Mesendoderm (in vitro differentiated cells): ENCODE measurements at regions not wholly inside any gene's neighbourhood (a gene's known extent, or its start where the extent isn't known, plus 50 kb on each side); places are given as distances from the start of the nearest gene placed in this dataset.
A peak's percentile ranks its signal among the peaks of the same experiment; 100 is the strongest.

Experiments used
- DNase-seq: peaks from one replicate; pipeline ENCODE4 v3.0.0; 2013
- H2AK5ac ChIP-seq: 2 replicates; pipeline ENCODE4 v1.6.1; 2013; ENCODE audit warnings: low read length, inconsistent platforms
- H2BK120ac ChIP-seq: 2 replicates; pipeline ENCODE4 v1.6.1; 2013; ENCODE audit warnings: low read depth, mild to moderate bottlenecking, low read length, moderate library complexity, mixed read lengths
- H2BK15ac ChIP-seq: replicated peaks from 2 replicates; pipeline ENCODE4 v1.6.1; 2013; ENCODE audit warnings: low read depth, mild to moderate bottlenecking, moderate library complexity
- H2BK5ac ChIP-seq: 2 replicates; pipeline ENCODE4 v1.6.1; 2013; ENCODE audit warnings: low read length, inconsistent platforms
- H3K18ac ChIP-seq: 2 replicates; pipeline ENCODE4 v1.6.1; 2013; ENCODE audit warnings: mild to moderate bottlenecking, low read length, mixed read lengths
- H3K23ac ChIP-seq: one replicate; pipeline ENCODE4 v1.6.1; 2013; ENCODE audit warnings: low read length
- H3K27ac ChIP-seq: 2 replicates; pipeline ENCODE4 v1.5.1; 2013; ENCODE audit warnings: low read depth, mild to moderate bottlenecking, inconsistent platforms, low read length, moderate library complexity
- H3K27me3 ChIP-seq: 2 replicates; pipeline ENCODE4 v1.6.1; 2013; ENCODE audit warnings: low read length, control low read depth, mild to moderate bottlenecking, inconsistent platforms; ENCODE audit not compliant: insufficient read depth, poor library complexity
- H3K36me3 ChIP-seq: 2 replicates; pipeline ENCODE4 v1.6.1; 2013; ENCODE audit warnings: low read length, inconsistent platforms; ENCODE audit not compliant: control insufficient read depth, insufficient read depth
- H3K4ac ChIP-seq: one replicate; pipeline ENCODE4 v1.6.1; 2013; ENCODE audit warnings: low read depth, mild to moderate bottlenecking, low read length, moderate library complexity
- H3K4me1 ChIP-seq: 2 replicates; pipeline ENCODE4 v1.6.1; 2013; ENCODE audit warnings: low read depth, low read length, inconsistent platforms; ENCODE audit not compliant: control insufficient read depth
- H3K4me2 ChIP-seq: 2 replicates; pipeline ENCODE4 v1.6.1; 2013; ENCODE audit warnings: low read length
- H3K4me3 ChIP-seq: 2 replicates; pipeline ENCODE4 v1.5.1; 2013; ENCODE audit warnings: mild to moderate bottlenecking, low read length
- H3K56ac ChIP-seq: one replicate; pipeline ENCODE4 v1.6.1; 2013; ENCODE audit warnings: low read length
- H3K79me1 ChIP-seq: 2 replicates; pipeline ENCODE4 v1.6.1; 2013; ENCODE audit warnings: low read length, inconsistent platforms
- H3K79me2 ChIP-seq: 2 replicates; pipeline ENCODE4 v1.6.1; 2013; ENCODE audit warnings: mild to moderate bottlenecking, low read length; ENCODE audit not compliant: control insufficient read depth, insufficient read depth
- H3K9ac ChIP-seq: 2 replicates; pipeline ENCODE4 v1.6.1; 2013; ENCODE audit warnings: low read length, inconsistent platforms
- H4K5ac ChIP-seq: one replicate; pipeline ENCODE4 v1.6.1; 2013; ENCODE audit warnings: low read length
- H4K8ac ChIP-seq: one replicate; pipeline ENCODE4 v1.6.1; 2013; ENCODE audit warnings: low read depth, mild to moderate bottlenecking, control low read depth, low read length, moderate library complexity
- WGBS: extraction: QIAGEN DNeasy Blood & Tissue Kit; methylation state at CpG from one replicate; pipeline ENCODE4 v1.1.7; 2013; ENCODE audit warnings: low lambda C conversion rate, missing lambda C conversion rate; ENCODE audit not compliant: insufficient coverage; ENCODE audit errors: extremely low coverage; 5-methylcytosine and 5-hydroxymethylcytosine counted together

DNA sequence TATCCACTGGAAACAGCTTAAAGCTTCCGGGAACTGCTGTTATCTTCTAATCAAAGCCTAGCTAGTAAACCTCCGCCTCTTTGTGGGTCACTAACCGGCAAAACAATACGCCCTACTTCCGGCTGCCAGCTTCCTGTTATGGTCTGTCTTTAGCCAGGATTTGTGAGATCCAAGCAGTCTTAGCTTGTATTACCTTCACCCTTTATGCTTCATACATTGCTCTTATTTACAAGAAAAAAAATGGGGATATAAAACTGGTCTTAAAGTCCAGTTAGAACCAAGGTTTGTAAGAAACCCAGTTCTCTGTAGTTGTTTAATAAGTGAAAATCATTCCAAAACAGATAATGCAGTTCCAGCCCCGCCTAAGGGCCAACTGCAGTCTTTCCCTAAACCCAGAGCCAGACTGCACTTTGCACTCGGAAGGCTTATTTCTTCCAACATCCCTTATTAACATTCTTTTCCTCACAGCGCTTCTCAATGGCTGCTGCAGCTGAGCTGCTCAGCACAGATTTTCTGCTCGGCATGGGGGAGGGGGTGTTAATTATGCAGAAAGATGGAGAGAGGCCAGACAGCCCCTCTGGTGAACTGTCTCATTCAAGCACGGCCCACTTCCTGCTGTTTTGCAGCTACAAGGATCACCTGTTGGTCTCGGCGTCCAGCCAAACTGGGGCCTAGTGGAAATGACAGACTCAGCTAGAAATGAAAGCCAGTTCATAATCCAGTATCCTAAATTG, 368.4 kb downstream of the KLF12 start:
- no peak overlapping the region for H4K5ac ChIP-seq
- peaks cover 10% of the 10 kb centered on the region for H3K4me1 ChIP-seq
- H3K4ac ChIP-seq, result no peak overlapping the region
- H3K27me3 ChIP-seq, result no peaks in the 10 kb centered on the region
- no peak overlapping the region for H3K4me2 ChIP-seq
- WGBS, result no CpG with 5 or more reads among the region's 12 CpGs
- no peak overlapping the region for H3K9ac ChIP-seq
- peak overlapping the region; percentile 44 for H3K18ac ChIP-seq
- H2BK15ac ChIP-seq, result no peak overlapping the region
- H4K8ac ChIP-seq, result no peak overlapping the region
- peak overlapping the region; percentile 49 for H2BK120ac ChIP-seq
- H3K79me1 ChIP-seq, result peaks cover 1% of the 10 kb centered on the region
- H2BK5ac ChIP-seq, result no peak overlapping the region
- no peaks in the 10 kb centered on the region for H3K36me3 ChIP-seq
- no peak overlapping the region for H3K23ac ChIP-seq
- peak overlapping the region; percentile 86 for H3K27ac ChIP-seq
- no peak overlapping the region for H3K4me3 ChIP-seq
- H3K79me2 ChIP-seq, result no peaks in the 10 kb centered on the region
- H3K56ac ChIP-seq, result peak overlapping the region; percentile 12
- H2AK5ac ChIP-seq, result no peak overlapping the region
- peak; percentile 95 for DNase-seq

DNA sequence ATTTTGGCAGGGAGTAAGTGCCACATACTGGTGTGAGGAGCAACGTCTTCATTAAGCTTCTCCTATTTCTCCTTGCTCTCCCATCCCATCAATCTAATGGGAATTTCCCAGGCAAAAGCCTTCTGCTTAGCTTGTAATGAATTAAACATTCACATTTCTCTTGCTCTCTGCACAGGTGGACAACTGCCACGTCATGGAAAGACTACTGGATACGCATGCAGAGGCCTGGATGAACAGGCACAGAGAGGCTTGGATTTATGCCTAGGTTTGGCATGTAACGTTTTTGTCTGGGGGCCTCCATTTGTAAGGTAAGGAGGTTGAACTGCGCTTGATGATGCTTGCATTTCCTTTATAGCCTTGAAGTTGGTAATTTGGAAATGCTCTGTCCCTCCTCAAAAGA, 374.8 kb downstream of the KLF12 start:
- Histone ChIP-seq H3K79me2 (no peaks in the 10 kb centered on the region), H2AK5ac (no peak overlapping the region), H3K23ac (no peak overlapping the region), H3K18ac (no peak overlapping the region), H4K8ac (no peak overlapping the region), H3K36me3 (no peaks in the 10 kb centered on the region), H3K4me1 (no peaks in the 10 kb centered on the region), H3K4me2 (no peak overlapping the region), H3K79me1 (no peaks in the 10 kb centered on the region), H3K56ac (no peak overlapping the region), H3K27ac (no peak overlapping the region), H3K9ac (no peak overlapping the region), H3K4me3 (no peak overlapping the region), H4K5ac (no peak overlapping the region), H3K27me3 (no peaks in the 10 kb centered on the region), H2BK5ac (no peak overlapping the region), H3K4ac (no peak overlapping the region), H2BK15ac (no peak overlapping the region), H2BK120ac (no peak overlapping the region)
- no CpG with 5 or more reads among the region's 5 CpGs for WGBS
- DNase-seq, result no peak

DNA sequence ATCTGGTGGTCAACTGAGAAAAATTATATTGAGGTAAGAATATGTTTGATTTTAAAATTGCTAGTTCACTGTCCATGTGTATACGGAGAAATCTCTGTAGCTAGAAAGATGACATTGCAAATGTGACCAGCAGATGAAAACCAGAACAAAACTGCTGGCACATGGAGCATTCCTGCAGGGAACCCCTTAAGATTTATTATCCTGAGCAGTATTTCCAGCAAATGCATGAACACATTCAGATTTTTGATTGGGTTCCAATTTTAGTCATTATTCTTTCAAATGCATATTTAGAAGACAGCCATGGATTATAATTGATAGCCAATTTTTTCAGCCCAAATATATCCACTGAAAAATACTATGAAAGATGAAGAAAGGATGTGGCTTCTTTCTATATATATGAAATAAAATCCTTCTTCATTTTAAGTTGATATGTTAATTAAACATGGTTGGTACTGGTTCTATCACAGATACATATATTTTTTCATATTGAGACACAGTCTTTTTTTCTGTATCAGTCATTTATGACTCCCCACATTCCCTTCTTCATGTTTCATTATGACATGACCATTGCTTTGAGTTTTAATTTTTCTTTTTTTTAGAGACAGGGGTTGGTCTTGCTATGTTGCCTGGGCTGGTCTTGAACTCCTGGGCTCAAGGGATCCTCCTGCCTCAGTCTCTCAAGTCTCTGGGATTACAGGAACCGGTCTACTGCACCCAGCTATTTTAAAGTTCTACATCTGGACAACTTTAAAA, 376.5 kb downstream of the KLF12 start:
- no peak overlapping the region for H3K4me3 ChIP-seq
- no peak overlapping the region for H3K23ac ChIP-seq
- H3K18ac ChIP-seq, result no peak overlapping the region
- no peak overlapping the region for H3K9ac ChIP-seq
- no peak overlapping the region for H2BK15ac ChIP-seq
- no peak overlapping the region for H4K5ac ChIP-seq
- H3K79me1 ChIP-seq, result no peaks in the 10 kb centered on the region
- DNase-seq, result no peak
- H3K4ac ChIP-seq, result no peak overlapping the region
- H3K4me1 ChIP-seq, result no peaks in the 10 kb centered on the region
- no peaks in the 10 kb centered on the region for H3K36me3 ChIP-seq
- H3K79me2 ChIP-seq, result no peaks in the 10 kb centered on the region
- no peak overlapping the region for H3K56ac ChIP-seq
- no peak overlapping the region for H2BK5ac ChIP-seq
- no peak overlapping the region for H4K8ac ChIP-seq
- H3K27me3 ChIP-seq, result no peaks in the 10 kb centered on the region
- no peak overlapping the region for H2BK120ac ChIP-seq
- no peak overlapping the region for H3K4me2 ChIP-seq
- H2AK5ac ChIP-seq, result no peak overlapping the region
- no CpG with 5 or more reads among the region's 2 CpGs for WGBS
- H3K27ac ChIP-seq, result no peak overlapping the region

DNA sequence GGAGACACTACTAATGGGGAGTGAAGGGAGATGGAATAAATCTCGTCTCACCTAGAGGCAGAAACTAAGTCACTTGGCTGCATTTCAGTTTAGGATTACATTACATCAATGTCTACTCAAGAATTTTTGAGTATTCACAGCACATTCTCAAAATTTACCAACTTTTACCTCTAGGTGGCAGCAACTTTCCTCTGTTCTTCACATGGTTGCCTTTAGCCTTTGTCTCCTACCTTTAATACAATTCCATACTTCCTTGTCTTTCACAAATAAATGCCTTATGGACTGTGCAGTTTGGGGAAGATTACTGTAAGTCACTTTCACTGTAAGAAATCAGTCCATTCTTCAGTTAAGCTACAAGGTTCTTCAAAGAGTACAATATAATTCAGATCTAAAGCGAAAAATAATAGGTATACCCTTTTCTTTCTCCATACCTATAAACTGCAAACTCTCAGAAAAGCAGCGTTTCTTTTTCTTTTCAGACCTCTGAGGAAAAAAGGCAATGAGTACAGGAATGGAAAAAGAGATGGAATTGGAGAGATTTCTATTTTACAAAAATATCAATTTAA, 379.4 kb downstream of the KLF12 start:
- WGBS, result no CpG with 5 or more reads among the region's 3 CpGs
- no peak overlapping the region for H2AK5ac ChIP-seq
- H3K4me1 ChIP-seq, result no peaks in the 10 kb centered on the region

DNA sequence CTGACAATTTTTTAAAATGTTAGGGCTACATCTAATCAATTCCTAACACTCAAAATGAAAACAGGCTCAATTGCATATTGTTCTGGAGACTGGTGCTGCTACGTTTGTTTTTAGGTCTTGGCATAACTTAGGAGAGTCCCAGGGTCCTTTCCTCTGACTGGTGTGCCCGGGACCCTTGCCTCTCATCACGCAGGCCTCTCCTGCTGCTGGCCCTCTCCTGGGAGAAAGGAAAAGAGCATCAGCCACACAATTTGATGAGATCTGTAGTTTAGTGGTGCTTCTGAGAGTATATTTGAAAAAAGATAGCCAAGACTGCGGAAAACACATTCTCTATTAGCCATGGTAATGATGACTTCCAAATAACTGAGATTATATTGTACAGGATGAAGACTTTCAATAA, 380.0 kb downstream of the KLF12 start:
- Histone ChIP-seq H3K4me3 (no peak overlapping the region), H2BK120ac (no peak overlapping the region), H2BK15ac (no peak overlapping the region), H2BK5ac (no peak overlapping the region), H3K9ac (no peak overlapping the region), H3K23ac (no peak overlapping the region), H2AK5ac (no peak overlapping the region), H3K4me1 (no peaks in the 10 kb centered on the region), H3K18ac (no peak overlapping the region), H3K79me1 (no peaks in the 10 kb centered on the region), H3K56ac (no peak overlapping the region), H3K27ac (no peak overlapping the region), H3K36me3 (no peaks in the 10 kb centered on the region), H4K5ac (no peak overlapping the region), H3K27me3 (no peaks in the 10 kb centered on the region), H3K79me2 (no peaks in the 10 kb centered on the region), H3K4me2 (no peak overlapping the region), H4K8ac (no peak overlapping the region), H3K4ac (no peak overlapping the region)
- no CpG with 5 or more reads among the region's 4 CpGs for WGBS
- no peak for DNase-seq

More for the DNA sequence above, 379.4 kb downstream of the KLF12 start:
- H3K18ac ChIP-seq, result no peak overlapping the region
- H3K56ac ChIP-seq, result no peak overlapping the region
- no peak overlapping the region for H2BK5ac ChIP-seq
- H4K8ac ChIP-seq, result no peak overlapping the region
- no peak overlapping the region for H3K23ac ChIP-seq
- no peaks in the 10 kb centered on the region for H3K27me3 ChIP-seq
- no peak overlapping the region for H3K4me2 ChIP-seq
- H3K79me2 ChIP-seq, result no peaks in the 10 kb centered on the region
- H2BK120ac ChIP-seq, result no peak overlapping the region
- peak; percentile 67 for DNase-seq
- H2BK15ac ChIP-seq, result no peak overlapping the region
- no peak overlapping the region for H3K9ac ChIP-seq
- H3K79me1 ChIP-seq, result no peaks in the 10 kb centered on the region
- no peak overlapping the region for H4K5ac ChIP-seq
- no peak overlapping the region for H3K4me3 ChIP-seq
- no peaks in the 10 kb centered on the region for H3K36me3 ChIP-seq
- no peak overlapping the region for H3K4ac ChIP-seq
- no peak overlapping the region for H3K27ac ChIP-seq
